ENCODE measurements at regions not wholly inside any gene's neighbourhood (a gene's known extent, or its start where the extent isn't known, plus 50 kb on each side); places are given as distances from the start of the nearest gene placed in this dataset.

- TF ChIP-seq CTCF (IDR thresholded peaks at IDR 0.05) (no peak), POLR2AphosphoS5 (IDR thresholded peaks at IDR 0.05) (no peak), POLR2A (IDR thresholded peaks at IDR 0.05) (no peak), EP300 (IDR thresholded peaks at IDR 0.05) (no peak)
Measured at GRCh38 chr7:36100634-36101033, 52.4 kb upstream of the EEPD1 start.

All from upper lobe of left lung (tissue), 4 donors.